Liver (tissue), 3 donors: ENCODE measurements at regions not wholly inside any gene's neighbourhood (a gene's known extent, or its start where the extent isn't known, plus 50 kb on each side); places are given as distances from the start of the nearest gene placed in this dataset.

Experiments used
- ATF3 ChIP-seq: IDR thresholded peaks from 2 replicates; pipeline ENCODE4 v1.6.1; 2016; ENCODE audit warnings: antibody characterized with exemption
- CTCF ChIP-seq: fragments of 150-350 bp; IDR thresholded peaks from 2 replicates; pipeline ENCODE4 v1.5.1; 2017; ENCODE audit warnings: improper control_type of control experiment, low read depth, low read length; ENCODE audit not compliant: missing input control
- EGR1 ChIP-seq, 2 donors: IDR thresholded peaks; 2 replicates each; pipeline ENCODE4 v1.6.1; 2016 to 2018; ENCODE audit warnings: antibody characterized with exemption in 2 of 2, low read depth in 2 of 2
- FOXA1 ChIP-seq: IDR thresholded peaks from 2 replicates; pipeline ENCODE4 v1.6.1; 2016; ENCODE audit warnings: antibody characterized with exemption
- GABPA ChIP-seq, 2 donors: IDR thresholded peaks in 1 of 2; conservative IDR thresholded peaks in 1 of 2; 2 replicates each; pipeline ENCODE4 v1.6.1; 2016; ENCODE audit warnings: antibody characterized with exemption in 2 of 2, mild to moderate bottlenecking in 1 of 2, moderate library complexity in 1 of 2
- MAX ChIP-seq: IDR thresholded peaks from 2 replicates; pipeline ENCODE4 v1.6.1; 2016; ENCODE audit warnings: antibody characterized with exemption
- RAD21 ChIP-seq, 2 donors: IDR thresholded peaks; 2 replicates each; pipeline ENCODE4 v1.6.1; 2016; ENCODE audit warnings: antibody characterized with exemption in 2 of 2, mild to moderate bottlenecking in 2 of 2
- SP1 ChIP-seq: IDR thresholded peaks from 2 replicates; pipeline ENCODE4 v1.6.1; 2018; ENCODE audit warnings: antibody characterized with exemption, mild to moderate bottlenecking
- YY1 ChIP-seq: IDR thresholded peaks from 2 replicates; pipeline ENCODE4 v1.6.1; 2016; ENCODE audit warnings: antibody characterized with exemption, mild to moderate bottlenecking
- ZBTB33 ChIP-seq: IDR thresholded peaks from 2 replicates; pipeline ENCODE4 v1.6.1; 2016; ENCODE audit warnings: antibody characterized with exemption
- donor health status: healthy.
- donor health status: healthy.

- TF ChIP-seq SP1: no peak
- no peak for TF ChIP-seq FOXA1
- TF ChIP-seq CTCF: no peak
- TF ChIP-seq YY1: no peak
- no peak for TF ChIP-seq EGR1 (IDR thresholded peaks at IDR 0.05; ENCODE audit: low read depth in 2 of 2)
- no peak for TF ChIP-seq RAD21 (IDR thresholded peaks at IDR 0.05)
- no peak for TF ChIP-seq GABPA (IDR thresholded peaks at IDR 0.05 in 1 of 2, conservative IDR thresholded peaks at IDR 0.05 in 1 of 2)
- TF ChIP-seq MAX: no peak
- TF ChIP-seq ATF3: no peak
- no peak for TF ChIP-seq ZBTB33
These were observed 518.3 kb downstream of the ADRA2A start for GRCh38 chr10:111595173-111595572.
